Fibroblast of the conjunctiva (primary cell): ENCODE measurements at regions not wholly inside any gene's neighbourhood (a gene's known extent, or its start where the extent isn't known, plus 50 kb on each side); places are given as distances from the start of the nearest gene placed in this dataset.

Source experiments
- DNase-seq: peaks from one replicate; pipeline ENCODE4 v3.0.0-alpha.2; 2010; ENCODE audit warnings: low read depth

DNA sequence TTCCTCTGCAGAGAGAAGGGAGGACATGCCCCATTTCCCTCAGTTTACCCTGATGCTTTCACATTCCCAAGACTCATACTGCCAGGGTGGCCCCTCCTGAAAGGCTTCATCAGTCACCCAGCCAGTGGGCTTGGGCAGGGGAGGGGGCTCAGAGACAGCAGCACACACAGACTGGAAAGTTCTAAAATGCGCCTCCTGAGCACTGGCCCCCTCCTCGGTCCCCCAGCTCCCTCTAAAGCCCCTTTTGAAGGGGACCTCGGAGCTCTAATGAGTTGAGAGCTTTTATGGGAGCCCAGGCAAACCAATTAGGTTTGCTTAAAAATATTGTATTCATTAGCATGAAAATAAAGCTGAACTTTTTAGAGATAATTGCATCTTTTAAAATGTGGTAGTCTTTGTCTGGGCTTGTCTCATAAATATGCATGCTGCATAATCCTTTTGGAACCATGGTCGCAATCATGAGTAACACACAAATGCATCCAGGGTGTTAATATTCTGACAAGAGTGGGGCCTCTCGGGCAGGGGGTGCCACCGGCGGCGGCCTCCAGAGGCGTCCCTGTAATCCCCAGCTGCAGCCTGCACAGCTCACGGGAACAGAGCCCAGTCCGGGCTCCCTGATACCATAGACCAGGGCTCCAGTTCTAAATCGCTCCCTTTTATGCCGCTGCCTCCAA, 78.5 kb downstream of the RPLP1 start:
- DNase-seq = no peak

DNA sequence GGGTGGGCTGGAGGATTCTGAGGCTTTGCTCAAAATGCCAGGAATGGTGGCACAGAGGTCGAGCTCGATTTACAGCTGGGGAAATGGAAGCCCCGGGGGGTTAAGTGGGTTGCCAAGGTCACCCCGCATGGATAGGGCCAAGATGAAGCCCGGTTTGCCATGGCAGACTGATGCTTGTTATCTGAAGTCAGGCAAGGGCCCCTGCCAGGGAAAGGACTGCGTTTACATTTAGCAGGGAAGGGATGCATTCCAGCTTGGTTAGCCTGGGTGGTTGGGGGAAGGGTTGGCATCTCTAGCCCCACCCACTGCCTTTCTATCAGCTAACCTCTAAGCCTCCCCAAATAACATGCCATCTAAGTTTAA, 79.0 kb downstream of the RPLP1 start:
- no peak for DNase-seq

DNA sequence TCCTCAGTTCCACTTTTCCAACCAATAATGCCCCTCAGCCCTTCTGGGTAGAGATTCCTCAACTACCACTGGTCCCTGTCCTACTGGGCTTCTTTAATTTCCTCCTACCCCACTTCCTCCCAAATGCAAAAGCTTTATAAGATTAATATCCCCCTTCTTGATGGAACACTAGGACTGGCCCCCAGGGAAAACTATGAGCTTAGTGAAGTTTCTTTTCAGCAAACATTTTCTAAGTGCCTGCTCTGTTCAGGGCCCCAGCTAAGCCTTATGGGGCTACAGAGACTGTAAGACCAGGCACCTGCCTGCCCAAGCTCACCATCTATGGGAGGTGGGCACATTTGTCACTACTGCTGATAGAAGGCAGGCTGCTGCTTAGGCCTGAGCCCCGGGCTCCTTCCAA, 79.4 kb downstream of the RPLP1 start:
- no peak for DNase-seq

DNA sequence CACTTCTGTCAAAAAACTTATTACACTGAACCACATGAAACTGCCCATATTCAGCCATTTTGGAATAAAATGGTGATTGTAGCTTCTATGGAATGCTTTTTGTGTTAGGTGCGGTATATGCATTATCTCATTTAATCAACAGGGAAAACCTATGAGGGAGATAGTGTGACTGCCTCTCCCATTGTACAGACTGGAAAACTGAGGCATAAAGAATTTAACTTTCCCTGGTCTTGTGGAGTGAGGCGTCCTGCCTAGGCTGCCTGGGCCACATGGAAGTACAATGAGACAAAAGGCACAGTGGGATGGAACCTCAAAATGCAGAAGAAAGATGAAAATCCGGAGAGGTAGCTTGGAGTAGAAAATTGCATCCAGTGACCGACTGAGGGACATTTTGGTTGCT, 80.2 kb downstream of the RPLP1 start:
- no peak for DNase-seq

DNA sequence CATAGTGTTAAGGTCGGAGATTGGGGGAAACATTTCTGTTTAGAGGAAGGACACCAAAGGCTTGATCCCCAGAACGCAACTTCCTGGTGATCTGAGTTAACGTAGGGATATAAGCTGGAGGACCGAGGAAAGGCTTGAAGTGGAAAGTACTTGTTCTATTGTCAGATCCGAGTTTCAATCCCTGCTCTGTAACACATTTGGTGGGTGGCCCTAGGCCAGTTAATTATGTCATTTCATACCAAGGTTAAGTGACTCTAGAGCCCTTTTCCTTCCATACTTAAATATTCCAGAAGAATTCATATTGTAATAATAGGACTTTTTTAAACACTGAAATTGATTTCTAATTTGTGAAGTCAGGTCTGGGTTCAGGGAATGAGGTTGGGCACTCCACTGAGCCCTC, 80.9 kb downstream of the RPLP1 start:
- no peak for DNase-seq

DNA sequence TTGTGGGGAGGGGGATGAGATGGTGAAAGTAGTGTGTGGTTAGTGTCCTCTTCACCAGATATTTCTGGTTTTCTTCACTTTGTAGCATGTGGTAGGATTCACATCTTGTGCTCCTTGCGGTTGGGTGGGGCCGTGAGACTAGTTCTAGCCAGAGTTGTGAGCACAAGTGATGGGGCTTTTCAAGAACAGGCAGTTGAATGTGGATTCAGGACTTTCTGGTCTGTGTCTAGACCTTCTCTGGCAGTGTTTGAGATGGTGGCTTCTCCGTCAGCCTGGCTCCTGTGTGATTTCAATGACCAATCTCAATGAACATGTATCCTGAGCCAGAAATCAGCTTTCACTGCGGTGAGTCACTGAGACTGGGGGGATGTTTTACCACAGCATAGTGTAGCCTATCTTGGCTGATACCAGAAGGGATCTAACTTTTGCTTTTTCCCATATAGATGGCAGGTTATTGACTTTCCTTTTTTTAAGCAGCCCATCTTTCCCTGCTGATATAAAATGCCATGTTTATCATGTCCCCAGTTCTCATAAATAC, 82.6 kb downstream of the RPLP1 start:
- no peak for DNase-seq

DNA sequence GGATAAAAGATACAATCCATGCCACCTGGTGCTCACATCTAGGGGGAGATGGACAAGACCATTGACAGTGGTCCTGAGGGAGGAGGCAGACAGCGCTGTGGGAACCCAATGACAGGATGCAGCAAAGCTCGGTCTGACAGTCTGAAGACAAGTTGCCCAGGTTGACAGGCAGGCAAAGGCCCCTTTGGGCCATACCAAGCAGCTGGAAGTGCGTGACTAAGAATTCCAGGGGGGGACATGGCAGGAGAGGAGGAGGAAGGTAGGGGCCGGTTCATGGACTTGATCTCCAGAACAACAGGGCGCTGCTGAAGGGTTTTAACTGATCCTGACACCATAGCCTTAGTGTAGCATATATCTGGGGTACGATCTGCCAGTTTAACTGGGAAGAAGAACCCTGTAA, 83.4 kb downstream of the RPLP1 start:
- DNase-seq = no peak

DNA sequence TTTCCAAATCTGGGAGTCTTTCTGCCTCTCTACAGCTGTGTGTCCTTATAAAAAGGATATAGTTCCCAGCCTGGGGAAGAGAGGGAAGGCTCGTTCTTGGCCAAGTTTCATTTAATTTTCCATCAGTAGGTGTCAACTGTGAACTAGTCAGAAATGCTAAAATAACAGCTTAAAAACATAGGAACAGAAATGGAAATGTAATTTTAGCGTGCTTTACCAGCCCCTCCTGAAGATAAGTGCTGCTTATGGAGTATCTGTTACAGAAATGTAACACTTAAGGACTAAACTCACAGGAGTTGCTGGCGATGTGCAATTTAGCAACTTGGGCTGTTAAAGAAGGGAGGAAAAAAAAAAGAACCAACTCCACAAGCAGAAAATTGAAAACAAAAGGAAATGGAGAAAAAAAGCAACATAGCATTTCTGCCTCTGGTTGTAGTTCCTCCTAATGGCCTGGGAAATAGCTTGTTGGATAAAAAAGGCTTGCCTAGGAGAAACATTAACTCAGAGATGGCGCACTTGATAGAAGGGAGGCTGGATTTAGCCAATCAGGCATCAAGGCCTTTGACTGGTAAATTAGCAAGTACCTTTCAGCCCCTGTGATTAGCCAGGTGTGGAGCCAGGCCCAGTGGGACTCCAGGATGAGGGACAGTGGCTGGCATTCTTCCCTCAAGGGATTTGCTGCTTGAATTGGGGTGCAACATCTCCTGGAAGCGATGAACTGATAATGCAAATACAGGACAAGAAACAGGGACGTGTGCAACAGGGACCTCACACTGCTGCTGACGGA, 84.3 kb downstream of the RPLP1 start:
- no peak for DNase-seq

DNA sequence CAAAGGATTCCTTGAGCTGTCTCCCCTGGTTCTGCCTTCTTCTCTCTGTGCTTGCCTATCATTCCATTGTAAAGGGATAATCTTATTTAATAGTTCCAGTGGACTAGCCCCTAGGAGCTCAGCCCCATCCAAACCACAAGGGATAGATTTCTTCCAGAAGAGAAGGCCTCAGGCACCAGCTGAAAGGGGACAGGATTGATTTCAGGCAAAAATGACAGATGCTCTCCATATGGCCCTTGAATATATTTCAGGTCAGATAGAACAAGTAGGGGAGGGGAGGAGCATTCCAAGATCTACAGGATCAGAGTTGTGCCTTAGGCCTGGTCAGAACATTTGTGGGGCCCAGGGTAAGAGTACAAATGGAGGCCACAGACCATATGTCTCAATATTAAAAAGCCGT, 85.3 kb downstream of the RPLP1 start:
- no peak for DNase-seq

DNA sequence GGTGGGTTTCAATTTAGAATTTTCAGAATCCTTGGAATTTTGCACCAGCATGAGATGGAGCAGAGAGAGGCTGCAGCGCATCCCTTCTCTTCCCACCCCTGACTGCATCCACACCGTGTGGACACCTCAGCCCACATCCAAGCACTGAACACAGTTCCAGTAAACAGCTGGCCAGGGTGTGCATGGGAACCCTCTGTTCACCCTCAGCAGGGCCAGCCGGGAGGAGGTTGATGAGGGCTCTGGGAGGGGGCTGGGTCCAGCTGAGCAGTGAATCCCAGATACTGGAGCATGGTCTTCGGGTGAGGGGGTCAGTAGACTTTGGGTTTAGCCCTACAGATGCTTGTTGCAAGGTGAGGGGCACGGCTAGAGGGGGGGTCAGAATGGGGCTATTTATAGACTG, 85.8 kb downstream of the RPLP1 start:
- DNase-seq = no peak

DNA sequence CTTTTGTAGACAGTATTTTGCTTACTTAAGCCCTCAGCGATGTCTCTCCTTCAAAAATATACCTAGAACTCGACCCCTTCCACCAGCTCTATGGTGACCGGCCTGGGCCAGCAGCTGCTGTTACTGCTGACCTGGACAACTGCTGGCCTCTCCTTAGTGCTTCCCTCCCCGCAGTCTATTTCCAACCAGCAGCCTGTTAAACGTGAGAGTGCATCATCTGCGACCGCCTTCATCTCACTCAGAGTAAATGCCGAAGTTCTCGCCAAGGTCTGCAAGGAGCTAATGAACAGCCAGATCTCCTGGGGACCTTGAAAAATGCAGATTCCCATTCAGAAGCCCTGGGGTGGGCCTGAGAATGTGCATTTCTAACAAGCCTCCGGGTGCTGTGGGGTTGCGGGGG, 86.7 kb downstream of the RPLP1 start:
- DNase-seq = no peak

DNA sequence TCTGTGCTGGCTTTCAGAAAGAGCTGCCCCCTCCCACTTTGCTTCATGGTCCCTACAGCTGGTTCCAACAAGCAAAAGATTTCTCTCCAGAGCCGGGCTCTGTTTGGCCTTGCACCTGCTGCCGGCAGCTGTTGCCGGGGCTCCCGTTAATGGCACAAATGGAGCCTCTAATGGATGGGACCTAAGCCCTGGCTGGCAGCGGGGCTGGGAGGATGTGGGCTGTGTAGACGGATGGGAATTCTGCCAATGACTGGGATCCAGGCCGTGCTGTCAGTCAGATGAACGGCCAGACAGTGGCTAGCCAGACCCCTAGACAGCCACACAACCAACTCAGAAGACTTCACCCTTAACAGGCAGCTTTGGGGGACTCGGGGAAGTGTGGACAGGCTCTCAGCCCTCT, 88.0 kb downstream of the RPLP1 start:
- DNase-seq = no peak

DNA sequence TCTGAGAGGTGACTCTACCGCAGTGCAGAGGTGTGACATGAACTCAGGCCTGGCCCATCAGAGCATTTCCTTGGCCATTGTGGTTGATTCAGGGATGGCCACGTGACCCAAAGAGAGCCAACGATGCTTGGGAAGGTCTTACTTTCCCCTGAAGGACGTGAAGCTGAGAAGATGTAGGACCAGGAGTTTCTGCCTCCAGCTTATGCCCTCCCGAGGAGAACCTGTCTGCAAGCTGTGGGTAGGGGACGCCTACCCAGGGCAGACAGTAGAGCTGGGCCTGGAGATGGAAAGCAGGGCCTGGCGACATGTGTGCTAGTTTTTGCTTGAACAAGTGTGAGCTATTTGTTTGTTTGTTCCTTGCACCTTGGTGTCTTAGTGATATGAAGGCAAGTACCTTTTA, 89.4 kb downstream of the RPLP1 start:
- DNase-seq = no peak

DNA sequence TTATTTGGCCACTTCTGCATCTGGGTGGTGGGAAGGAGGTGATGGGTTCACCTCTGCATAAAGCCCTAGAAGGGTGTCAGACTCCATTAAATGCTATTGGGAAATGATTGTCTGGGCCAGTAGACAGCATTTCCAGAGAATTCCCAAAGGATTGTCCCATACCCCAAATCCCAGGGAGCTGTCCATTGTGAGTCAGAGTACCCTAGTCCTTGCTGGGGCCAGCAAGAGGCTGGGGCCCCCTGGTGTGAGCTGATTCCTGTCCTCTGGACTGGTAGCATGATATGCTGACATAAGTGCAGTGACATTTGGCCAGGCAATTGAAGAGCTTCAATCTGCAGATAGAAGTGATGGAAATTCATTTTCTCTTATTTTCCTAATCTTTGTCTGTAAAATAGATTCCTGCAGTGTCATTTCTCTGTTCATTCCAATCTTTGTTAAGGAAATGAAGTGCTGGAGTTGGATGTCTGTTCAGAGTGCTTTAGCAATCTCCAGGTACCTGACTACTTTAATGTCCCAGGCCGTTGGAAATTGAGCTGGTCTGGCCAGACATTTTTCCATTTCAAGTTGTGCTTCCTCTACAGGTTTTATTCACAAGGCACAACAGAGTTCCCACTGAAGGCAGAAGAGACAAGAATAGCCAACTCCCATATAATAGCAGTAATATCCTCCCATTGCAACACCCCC, 91.2 kb downstream of the RPLP1 start:
- no peak for DNase-seq

DNA sequence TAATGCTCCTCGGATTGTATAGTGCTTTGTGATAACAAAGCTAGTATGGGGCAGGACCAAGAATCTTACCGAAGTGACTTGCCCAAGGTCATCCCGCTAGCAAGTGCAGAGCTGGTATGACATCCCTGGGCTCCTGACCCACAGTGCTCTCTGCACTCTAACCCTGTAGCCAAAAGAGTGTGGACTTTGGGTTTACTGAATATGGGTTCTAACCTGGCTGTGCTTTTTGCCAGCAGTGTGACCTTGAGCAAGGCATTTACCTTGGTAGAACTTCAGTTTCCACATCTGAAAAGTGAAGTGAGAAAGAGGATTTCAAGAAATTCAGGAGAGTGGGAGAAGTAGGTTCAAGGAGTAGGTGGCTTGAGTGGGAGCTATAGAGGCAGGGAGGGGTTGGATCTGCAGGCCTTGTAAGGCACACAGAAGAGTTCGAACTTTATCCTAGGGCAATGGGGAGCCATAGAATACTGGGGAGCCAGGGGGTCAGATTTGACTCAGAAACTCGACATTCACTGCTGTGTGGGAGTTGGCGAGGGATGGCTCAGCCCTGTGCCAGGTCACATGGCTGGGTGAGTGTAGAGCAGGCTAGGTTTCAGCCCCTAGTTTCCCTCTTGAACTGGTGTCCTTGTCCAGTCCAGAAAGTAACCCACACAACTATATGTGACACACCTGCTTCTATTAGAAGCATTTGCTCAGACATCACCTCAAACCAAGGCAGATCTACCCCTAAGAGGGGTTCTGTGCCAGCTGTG, 91.9 kb downstream of the RPLP1 start:
- DNase-seq = no peak

DNA sequence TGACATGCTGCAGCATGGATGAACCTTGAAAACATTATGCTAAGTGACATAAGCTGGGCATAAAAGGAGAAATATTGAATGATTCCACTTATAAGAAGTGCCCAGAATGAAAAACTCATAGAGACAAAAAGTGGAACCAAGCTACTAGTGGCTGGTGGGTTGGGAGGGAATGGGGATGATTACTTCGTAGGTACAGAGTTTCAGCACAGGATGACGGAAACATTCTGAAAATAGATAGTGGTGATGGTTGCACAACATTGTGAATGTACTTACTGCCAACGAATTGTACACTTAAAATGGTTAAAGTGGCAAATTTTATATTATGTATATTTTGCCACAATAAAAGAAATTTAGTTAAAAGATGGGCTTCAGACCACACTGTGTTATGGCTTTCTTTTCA, 93.6 kb downstream of the RPLP1 start:
- DNase-seq = no peak

DNA sequence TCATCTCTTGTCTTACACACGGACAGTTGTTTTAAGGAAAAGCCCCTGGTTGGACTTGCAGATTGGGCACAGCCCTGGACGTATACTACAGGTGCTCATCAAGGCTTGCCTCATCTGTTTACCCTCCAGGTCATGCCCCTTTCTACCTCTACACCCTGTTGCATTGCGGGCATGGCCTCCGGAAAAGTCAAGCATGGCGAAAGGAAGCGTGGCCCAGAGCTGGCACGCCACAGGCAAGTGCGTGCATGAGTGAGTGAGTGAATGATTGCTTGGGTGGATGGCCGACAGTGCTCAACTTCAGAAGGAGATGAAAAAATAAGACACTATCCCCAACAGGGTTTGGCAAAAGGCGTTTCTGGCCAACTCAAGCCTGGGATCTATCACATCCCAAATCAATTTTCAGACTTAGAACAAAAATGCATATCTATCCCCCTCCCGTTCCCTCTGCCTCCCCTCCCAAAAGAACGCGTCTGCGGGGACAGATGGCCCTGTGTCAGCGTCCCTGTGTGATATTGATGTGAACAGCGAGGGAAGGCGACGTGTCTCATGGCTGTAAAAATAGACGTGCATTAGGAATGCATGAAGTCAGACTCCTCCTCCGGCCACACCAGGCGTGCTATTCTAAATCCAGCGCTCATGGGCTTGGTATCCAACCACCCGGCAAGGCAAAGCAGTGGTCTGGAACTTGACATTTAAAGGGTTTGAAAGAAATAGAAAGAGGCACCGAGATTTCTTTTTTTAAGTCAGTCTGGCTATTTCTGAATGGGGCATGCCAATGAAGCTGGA, 96.0 kb downstream of the RPLP1 start:
- no peak for DNase-seq

DNA sequence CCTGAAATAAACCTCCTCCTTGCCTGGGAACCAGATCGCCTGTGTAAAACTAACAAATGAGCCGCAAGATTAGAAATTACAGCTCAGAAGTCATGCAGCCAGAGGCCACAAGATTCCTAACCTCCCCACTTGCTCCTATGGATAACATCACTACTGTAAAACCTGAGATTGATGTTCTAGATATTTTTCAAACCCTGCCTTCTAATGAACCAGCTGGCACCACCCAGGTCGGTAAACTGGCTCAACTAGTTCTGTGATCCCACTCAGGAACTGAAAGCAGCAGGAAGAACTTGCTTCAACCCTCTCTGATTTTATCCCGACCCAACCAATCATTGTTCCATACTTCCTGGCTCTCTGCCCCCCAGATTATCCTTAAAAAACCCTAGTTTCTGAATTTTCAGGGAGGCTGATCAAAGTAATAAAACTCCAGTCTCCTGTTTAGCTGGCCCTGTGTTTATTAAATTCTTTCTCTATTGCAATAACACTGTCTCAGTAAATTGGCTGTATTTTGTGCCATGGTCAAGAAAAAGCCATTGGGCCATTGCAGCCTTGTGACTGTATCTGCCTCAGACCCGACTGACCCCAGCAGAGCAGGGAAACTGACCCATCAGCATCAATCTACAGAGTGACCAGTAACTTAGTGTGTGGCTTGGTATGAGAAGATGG, 98.9 kb downstream of the RPLP1 start:
- DNase-seq = no peak

DNA sequence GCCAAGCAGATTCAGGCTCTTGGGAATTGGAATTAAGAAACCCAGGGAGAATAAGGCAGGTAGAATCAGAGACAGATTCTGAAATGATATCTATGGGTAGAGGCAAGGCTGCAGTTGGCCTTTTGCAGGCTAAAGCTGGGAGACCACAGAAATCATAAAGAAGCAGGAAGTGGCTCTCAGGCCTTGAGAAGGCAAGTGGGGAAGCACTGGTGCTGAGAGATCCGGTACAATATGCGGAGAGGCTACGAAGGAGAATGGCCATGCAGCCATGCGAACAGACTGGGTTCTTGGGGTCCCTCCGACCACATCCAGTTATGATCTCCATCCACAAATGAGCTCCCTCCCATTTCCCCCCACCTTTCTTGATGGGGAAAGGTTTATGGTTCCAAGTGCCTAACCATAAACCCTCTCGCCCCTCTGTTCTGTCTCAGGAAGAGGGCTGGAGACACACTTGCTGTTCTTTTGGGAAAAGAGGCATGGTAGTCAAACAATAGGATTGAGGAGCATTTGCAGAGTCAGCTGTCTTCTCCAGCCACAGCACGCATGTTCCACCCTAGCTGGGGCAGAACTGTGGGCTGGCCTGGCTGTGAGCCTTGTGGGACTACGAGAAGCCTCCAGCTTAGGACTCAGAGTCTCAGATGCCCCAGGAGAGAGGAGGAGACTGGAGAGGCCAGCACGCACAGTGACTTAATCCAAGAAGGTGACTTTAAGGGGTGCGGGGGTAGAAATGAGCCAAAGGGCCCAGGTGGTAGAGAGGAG, 99.6 kb downstream of the RPLP1 start:
- no peak for DNase-seq

DNA sequence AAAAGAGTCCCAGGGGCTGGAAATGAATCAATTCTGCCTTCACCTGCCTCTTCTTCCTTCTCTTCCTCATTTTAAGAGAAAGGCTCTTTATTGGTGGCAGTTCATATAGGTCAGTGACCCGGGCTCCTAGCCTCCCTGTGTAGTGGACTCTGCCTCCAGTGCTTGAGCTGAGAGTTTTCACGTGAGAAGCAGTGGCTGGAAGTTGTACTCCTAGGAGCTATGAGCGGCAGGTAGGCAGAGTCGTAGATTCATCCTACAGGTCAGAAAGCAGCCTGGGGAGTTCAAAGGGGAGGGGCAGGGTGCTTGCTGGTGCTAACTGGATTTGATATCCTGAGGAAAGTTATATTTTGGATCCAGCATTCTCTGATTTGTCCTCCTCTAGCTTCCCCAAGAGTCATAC, 101.1 kb downstream of the RPLP1 start:
- DNase-seq = no peak
